ENCODE measurements at regions not wholly inside any gene's neighbourhood (a gene's known extent, or its start where the extent isn't known, plus 50 kb on each side); places are given as distances from the start of the nearest gene placed in this dataset.

DNA sequence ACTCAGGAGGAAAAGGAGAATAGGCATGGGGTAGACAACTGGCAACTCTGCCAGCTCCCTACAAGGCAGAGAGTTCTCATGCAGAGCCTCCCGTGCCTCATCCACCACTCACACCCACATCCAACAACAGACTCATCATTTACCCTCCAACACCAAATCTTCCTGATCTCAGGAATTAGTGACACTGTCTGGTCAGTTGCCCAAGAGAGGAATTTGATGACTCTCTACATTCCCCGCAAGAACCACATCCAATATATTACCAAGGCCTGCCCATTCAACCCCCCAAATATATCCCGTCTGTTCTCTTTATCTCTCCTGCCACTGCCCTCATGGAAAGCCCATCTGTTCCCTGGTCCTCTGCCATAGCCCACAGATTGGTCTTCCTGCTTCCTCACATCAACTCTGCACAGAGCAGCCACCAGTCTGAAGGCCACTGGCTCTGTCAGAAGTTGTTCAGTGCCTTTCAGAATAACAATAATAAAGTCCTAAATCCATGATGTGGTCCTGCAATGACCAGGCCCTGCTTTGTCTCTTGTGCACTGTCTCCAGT, 57.5 kb upstream of the CD82 start:
- TF ChIP-seq CTCF (IDR thresholded peaks at IDR 0.05; ENCODE audit: control insufficient read depth, insufficient read depth, low read depth, low read length, missing control alignments) = no peak

DNA sequence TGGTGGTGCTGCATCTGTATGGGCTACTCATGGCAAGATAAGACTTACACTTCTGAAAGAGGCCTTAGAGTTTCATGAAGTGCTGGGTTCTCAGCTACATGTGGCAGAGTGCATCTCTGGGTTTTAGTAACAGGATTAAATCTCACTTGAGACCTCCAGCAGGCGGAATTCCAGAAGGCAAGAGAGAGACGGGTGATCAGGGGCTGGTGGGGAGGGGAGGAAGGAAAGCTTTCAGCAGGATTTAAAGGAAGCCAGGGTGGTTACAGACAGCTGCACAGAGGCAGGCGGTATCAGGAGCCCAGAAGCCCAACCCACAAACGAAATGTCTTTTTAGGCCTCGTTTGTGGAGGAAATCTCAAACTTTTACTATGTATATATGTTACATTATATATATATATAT, 56.2 kb upstream of the CD82 start:
- TF ChIP-seq CTCF (IDR thresholded peaks at IDR 0.05; ENCODE audit: control insufficient read depth, insufficient read depth, low read depth, low read length, missing control alignments) = no peak
- DNase-seq (ENCODE audit: low read depth) = no peak

More for the DNA sequence above, 57.5 kb upstream of the CD82 start:
- no peak overlapping the region for H3K4me3 ChIP-seq (ENCODE audit: control insufficient read depth, low read depth, low read length)
- DNase-seq (ENCODE audit: low read depth) = no peak

GRCh38 chr11:44510372-44510771, 55.1 kb upstream of the CD82 start:
- H3K4me3 ChIP-seq (ENCODE audit: control insufficient read depth, low read depth, low read length) = no peak overlapping the region
- no peak for DNase-seq (ENCODE audit: low read depth)
- no peak for TF ChIP-seq CTCF (IDR thresholded peaks at IDR 0.05; ENCODE audit: control insufficient read depth, insufficient read depth, low read depth, low read length, missing control alignments)

More for the DNA sequence above, 56.2 kb upstream of the CD82 start:
- no peak overlapping the region for H3K4me3 ChIP-seq (ENCODE audit: control insufficient read depth, low read depth, low read length)

DNA sequence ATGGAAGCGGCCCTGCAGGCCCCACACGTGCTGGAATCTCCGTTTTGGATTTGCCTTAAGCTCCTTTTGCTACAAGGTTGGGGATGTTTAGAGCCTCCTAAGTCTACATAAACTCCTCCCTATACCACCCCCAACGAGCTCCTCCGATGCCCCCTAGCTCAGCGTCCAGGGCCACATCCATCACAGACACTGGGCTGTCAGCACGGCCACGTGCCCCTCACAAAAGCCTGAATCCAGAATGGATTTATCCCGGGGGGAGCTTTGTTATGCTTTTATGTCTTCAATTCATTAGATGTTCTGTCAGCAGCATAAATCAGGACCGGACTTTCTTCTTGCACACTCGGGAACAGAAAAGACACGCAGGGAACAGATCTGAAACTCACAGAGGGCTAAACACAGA, 52.6 kb upstream of the CD82 start:
- H3K4me3 ChIP-seq (ENCODE audit: control insufficient read depth, low read depth, low read length) = no peak overlapping the region
- no peak for TF ChIP-seq CTCF (IDR thresholded peaks at IDR 0.05; ENCODE audit: control insufficient read depth, insufficient read depth, low read depth, low read length, missing control alignments)
- no peak for DNase-seq (ENCODE audit: low read depth)

GRCh38 chr11:44515048-44515447, 50.4 kb upstream of the CD82 start:
- H3K4me3 ChIP-seq (ENCODE audit: control insufficient read depth, low read depth, low read length) = no peak overlapping the region
- TF ChIP-seq CTCF (IDR thresholded peaks at IDR 0.05; ENCODE audit: control insufficient read depth, insufficient read depth, low read depth, low read length, missing control alignments) = no peak
- no peak for DNase-seq (ENCODE audit: low read depth)
